Stimulated activated CD4-positive, alpha-beta T cell treated with anti-CD3 and anti-CD28 coated beads, Interleukin-4, amount 100 ng/mL, for 1 hour (primary cell): ENCODE measurements at regions not wholly inside any gene's neighbourhood (a gene's known extent, or its start where the extent isn't known, plus 50 kb on each side); places are given as distances from the start of the nearest gene placed in this dataset.

Experiments used
- DNase-seq: peaks from one replicate; pipeline ENCODE4 v3.0.0-alpha.2; 2020

- no peak for DNase-seq
Observed at GRCh38 chr13:109644069-109644750, 142.2 kb downstream of the IRS2 start.

GRCh38 chr13:109642358-109642757 lies 144.0 kb downstream of the IRS2 start:
- no peak for DNase-seq

- DNase-seq, result no peak
Observed at GRCh38 chr13:109636736-109637135, 149.6 kb downstream of the IRS2 start.

- DNase-seq, result no peak
Observed at GRCh38 chr13:109631069-109631468, 155.3 kb downstream of the IRS2 start.

- no peak for DNase-seq
Observed at GRCh38 chr13:109630271-109630670, 156.1 kb downstream of the IRS2 start.

- no peak for DNase-seq
Observed at GRCh38 chr13:109629737-109630136, 156.6 kb downstream of the IRS2 start.

- no peak for DNase-seq
Observed at GRCh38 chr13:109628251-109628699, 158.1 kb downstream of the IRS2 start.

- no peak for DNase-seq
Observed at GRCh38 chr13:109627649-109628048, 158.7 kb downstream of the IRS2 start.

- DNase-seq, result no peak
Observed at GRCh38 chr13:109626386-109627171, 159.8 kb downstream of the IRS2 start.

- no peak for DNase-seq
Observed at GRCh38 chr13:109625156-109625555, 161.2 kb downstream of the IRS2 start.

- DNase-seq, result no peak
Observed at GRCh38 chr13:109622006-109622405, 164.4 kb downstream of the IRS2 start.

- no peak for DNase-seq
Observed at GRCh38 chr13:109615721-109616420, 170.5 kb downstream of the IRS2 start.

- DNase-seq, result no peak
Observed at GRCh38 chr13:109611912-109612691, 174.3 kb downstream of the IRS2 start.

GRCh38 chr13:109610517-109610916 lies 175.9 kb downstream of the IRS2 start:
- peak; percentile 30 for DNase-seq

- DNase-seq, result no peak
Observed at GRCh38 chr13:109608503-109608902, 177.9 kb downstream of the IRS2 start.

GRCh38 chr13:109608059-109608458 lies 178.3 kb downstream of the IRS2 start:
- no peak for DNase-seq

- DNase-seq, result no peak
Observed at GRCh38 chr13:109606520-109606919, 179.9 kb downstream of the IRS2 start.

GRCh38 chr13:109605846-109606245 lies 180.5 kb downstream of the IRS2 start:
- no peak for DNase-seq

- no peak for DNase-seq
Observed at GRCh38 chr13:109604894-109605293, 181.5 kb downstream of the IRS2 start.

- DNase-seq, result no peak
Observed at GRCh38 chr13:109602356-109602755, 184.0 kb downstream of the IRS2 start.

GRCh38 chr13:109599901-109600657 lies 186.3 kb downstream of the IRS2 start:
- no peak for DNase-seq

GRCh38 chr13:109595471-109595870 lies 190.9 kb downstream of the IRS2 start:
- no peak for DNase-seq
